SK-N-SH (cell line): ENCODE measurements at regions not wholly inside any gene's neighbourhood (a gene's known extent, or its start where the extent isn't known, plus 50 kb on each side); places are given as distances from the start of the nearest gene placed in this dataset.

Source experiments
- EP300 ChIP-seq, 2 experiments: IDR thresholded peaks; 2 replicates each; pipeline versions ENCODE4 v1.4.0 to v1.6.1; 2012; ENCODE audit warnings: borderline replicate concordance in 1 of 2, low read depth in 1 of 2, low read length in 1 of 2
- GATA2 ChIP-seq: sonication (generic); formaldehyde crosslinking; IDR thresholded peaks from 2 replicates; pipeline ENCODE4 v1.5.0; 2020; ENCODE audit warnings: mild to moderate bottlenecking, missing genetic modification reagents
- MXI1 ChIP-seq: IDR thresholded peaks from 2 replicates; pipeline ENCODE4 v1.6.1; 2012; ENCODE audit warnings: mild to moderate bottlenecking, low read depth, low read length, improper control_type of control experiment
- NFIC ChIP-seq: IDR thresholded peaks from 2 replicates; pipeline ENCODE4 v1.4.0; 2012; ENCODE audit warnings: borderline replicate concordance
- NRF1 ChIP-seq: IDR thresholded peaks from 2 replicates; pipeline ENCODE4 v1.6.1; 2012; ENCODE audit warnings: low read depth, mild to moderate bottlenecking, low read length
- POLR2AphosphoS5 ChIP-seq: IDR thresholded peaks from 2 replicates; pipeline ENCODE4 v1.6.1; 2012; ENCODE audit warnings: low read depth, low read length
- RXRA ChIP-seq: IDR thresholded peaks from 2 replicates; pipeline ENCODE4 v1.4.0; 2012; ENCODE audit warnings: low read depth, mild to moderate bottlenecking, borderline replicate concordance
- TAF1 ChIP-seq: IDR thresholded peaks from 2 replicates; pipeline ENCODE4 v1.6.1; 2012; ENCODE audit warnings: low read depth, mild to moderate bottlenecking, low read length, moderate library complexity, borderline replicate concordance
- TEAD4 ChIP-seq: IDR thresholded peaks from 2 replicates; pipeline ENCODE4 v1.4.0; 2012; ENCODE audit warnings: mild to moderate bottlenecking, borderline replicate concordance; ENCODE audit not compliant: insufficient read depth
- TF ChIP-seq, protein P1 (sequence below): fragments of 200-600 bp; sonication (generic); IDR thresholded peaks from 2 replicates; pipeline ENCODE4 v1.6.1; 2017; ENCODE audit warnings: antibody characterized with exemption, mild to moderate bottlenecking, moderate library complexity
- TF ChIP-seq, protein P2 (sequence below): IDR thresholded peaks from 2 replicates; pipeline ENCODE4 v1.6.1; 2012; ENCODE audit warnings: mild to moderate bottlenecking, low read depth, low read length, moderate library complexity
- TF ChIP-seq, protein P3 (sequence below): fragments of 150-350 bp; IDR thresholded peaks from 2 replicates; pipeline ENCODE4 v1.6.1; 2016; ENCODE audit warnings: mild to moderate bottlenecking, low read depth, low read length
- TF ChIP-seq, protein P4 (sequence below): IDR thresholded peaks from 2 replicates; pipeline ENCODE4 v1.4.0; 2012; ENCODE audit warnings: low read depth

DNA sequence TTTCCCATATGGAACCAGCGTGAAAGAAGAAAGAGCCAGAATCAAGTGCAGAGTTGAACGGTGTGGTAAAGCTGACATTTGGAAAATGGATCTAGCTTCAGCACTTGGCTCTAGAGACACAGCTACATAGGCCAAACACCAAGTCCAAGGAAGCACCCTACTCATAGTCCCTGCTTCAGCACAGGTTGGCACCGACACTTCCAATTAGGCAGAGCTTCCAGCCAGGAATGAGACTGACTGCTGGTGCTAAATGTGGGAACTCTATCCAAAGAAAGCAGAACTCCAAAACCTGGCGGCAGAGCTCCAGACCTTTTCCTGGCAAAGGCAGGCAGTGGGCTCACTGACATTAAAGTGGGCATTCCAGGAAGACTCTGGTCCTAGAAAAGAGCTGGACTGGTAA, 125.4 kb upstream of the CTNNA2 start:
- no peak for TF ChIP-seq POLR2AphosphoS5
- TF ChIP-seq EP300 (IDR thresholded peaks at IDR 0.05; ENCODE audit: borderline replicate concordance in 1 of 2, low read depth in 1 of 2, low read length in 1 of 2) = no peak
- no peak for TF ChIP-seq GATA2
- TF ChIP-seq, protein P1, sequence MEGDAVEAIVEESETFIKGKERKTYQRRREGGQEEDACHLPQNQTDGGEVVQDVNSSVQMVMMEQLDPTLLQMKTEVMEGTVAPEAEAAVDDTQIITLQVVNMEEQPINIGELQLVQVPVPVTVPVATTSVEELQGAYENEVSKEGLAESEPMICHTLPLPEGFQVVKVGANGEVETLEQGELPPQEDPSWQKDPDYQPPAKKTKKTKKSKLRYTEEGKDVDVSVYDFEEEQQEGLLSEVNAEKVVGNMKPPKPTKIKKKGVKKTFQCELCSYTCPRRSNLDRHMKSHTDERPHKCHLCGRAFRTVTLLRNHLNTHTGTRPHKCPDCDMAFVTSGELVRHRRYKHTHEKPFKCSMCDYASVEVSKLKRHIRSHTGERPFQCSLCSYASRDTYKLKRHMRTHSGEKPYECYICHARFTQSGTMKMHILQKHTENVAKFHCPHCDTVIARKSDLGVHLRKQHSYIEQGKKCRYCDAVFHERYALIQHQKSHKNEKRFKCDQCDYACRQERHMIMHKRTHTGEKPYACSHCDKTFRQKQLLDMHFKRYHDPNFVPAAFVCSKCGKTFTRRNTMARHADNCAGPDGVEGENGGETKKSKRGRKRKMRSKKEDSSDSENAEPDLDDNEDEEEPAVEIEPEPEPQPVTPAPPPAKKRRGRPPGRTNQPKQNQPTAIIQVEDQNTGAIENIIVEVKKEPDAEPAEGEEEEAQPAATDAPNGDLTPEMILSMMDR = no peak
- TF ChIP-seq, protein P2, sequence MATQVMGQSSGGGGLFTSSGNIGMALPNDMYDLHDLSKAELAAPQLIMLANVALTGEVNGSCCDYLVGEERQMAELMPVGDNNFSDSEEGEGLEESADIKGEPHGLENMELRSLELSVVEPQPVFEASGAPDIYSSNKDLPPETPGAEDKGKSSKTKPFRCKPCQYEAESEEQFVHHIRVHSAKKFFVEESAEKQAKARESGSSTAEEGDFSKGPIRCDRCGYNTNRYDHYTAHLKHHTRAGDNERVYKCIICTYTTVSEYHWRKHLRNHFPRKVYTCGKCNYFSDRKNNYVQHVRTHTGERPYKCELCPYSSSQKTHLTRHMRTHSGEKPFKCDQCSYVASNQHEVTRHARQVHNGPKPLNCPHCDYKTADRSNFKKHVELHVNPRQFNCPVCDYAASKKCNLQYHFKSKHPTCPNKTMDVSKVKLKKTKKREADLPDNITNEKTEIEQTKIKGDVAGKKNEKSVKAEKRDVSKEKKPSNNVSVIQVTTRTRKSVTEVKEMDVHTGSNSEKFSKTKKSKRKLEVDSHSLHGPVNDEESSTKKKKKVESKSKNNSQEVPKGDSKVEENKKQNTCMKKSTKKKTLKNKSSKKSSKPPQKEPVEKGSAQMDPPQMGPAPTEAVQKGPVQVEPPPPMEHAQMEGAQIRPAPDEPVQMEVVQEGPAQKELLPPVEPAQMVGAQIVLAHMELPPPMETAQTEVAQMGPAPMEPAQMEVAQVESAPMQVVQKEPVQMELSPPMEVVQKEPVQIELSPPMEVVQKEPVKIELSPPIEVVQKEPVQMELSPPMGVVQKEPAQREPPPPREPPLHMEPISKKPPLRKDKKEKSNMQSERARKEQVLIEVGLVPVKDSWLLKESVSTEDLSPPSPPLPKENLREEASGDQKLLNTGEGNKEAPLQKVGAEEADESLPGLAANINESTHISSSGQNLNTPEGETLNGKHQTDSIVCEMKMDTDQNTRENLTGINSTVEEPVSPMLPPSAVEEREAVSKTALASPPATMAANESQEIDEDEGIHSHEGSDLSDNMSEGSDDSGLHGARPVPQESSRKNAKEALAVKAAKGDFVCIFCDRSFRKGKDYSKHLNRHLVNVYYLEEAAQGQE = no peak
- TF ChIP-seq RXRA = no peak
- TF ChIP-seq NFIC = no peak
- TF ChIP-seq NRF1 = no peak
- no peak for TF ChIP-seq TAF1
- TF ChIP-seq, protein P3, sequence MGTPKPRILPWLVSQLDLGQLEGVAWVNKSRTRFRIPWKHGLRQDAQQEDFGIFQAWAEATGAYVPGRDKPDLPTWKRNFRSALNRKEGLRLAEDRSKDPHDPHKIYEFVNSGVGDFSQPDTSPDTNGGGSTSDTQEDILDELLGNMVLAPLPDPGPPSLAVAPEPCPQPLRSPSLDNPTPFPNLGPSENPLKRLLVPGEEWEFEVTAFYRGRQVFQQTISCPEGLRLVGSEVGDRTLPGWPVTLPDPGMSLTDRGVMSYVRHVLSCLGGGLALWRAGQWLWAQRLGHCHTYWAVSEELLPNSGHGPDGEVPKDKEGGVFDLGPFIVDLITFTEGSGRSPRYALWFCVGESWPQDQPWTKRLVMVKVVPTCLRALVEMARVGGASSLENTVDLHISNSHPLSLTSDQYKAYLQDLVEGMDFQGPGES = no peak
- no peak for TF ChIP-seq TEAD4
- TF ChIP-seq MXI1 = no peak
- TF ChIP-seq, protein P4, sequence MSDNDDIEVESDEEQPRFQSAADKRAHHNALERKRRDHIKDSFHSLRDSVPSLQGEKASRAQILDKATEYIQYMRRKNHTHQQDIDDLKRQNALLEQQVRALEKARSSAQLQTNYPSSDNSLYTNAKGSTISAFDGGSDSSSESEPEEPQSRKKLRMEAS = no peak
